H1 (cell line): ENCODE measurements at regions not wholly inside any gene's neighbourhood (a gene's known extent, or its start where the extent isn't known, plus 50 kb on each side); places are given as distances from the start of the nearest gene placed in this dataset.

Experiments
- CTCF ChIA-PET: fragments of 300-600 bp; sonication (Branson Sonifier 250); formaldehyde crosslinking; loops from one replicate; lab custom pipeline; 2021; ENCODE audit not compliant: partially characterized antibody; lab: Charles Lee
- POLR2A ChIA-PET: fragments of 300-600 bp; sonication (Branson Sonifier 250); formaldehyde crosslinking; loops from one replicate; lab custom pipeline; 2021; ENCODE audit warnings: inconsistent platforms; ENCODE audit not compliant: partially characterized antibody; lab: Charles Lee
- DNase-seq, 2 experiments: peaks; one replicate each; pipeline versions ENCODE4 v3.0.0 to v3.0.0-alpha.2; 2010 to 2022; ENCODE audit warnings: low spot score in 2 of 2, low read depth in 1 of 2, mixed read lengths in 1 of 2
- FAIRE-seq: peaks from 2 replicates; lab custom pipeline; 2011; peaks lifted over from hg19 to GRCh38; lab: Jason Lieb, UNC
- H2AFZ ChIP-seq: 2 replicates; pipeline ENCODE4 v1.8.1; 2012; ENCODE audit warnings: low read length, inconsistent platforms
- H2AK5ac ChIP-seq: 2 replicates; pipeline ENCODE4 v1.6.1; 2013; ENCODE audit warnings: low read depth, low read length
- H2BK120ac ChIP-seq: replicated peaks from 2 replicates; pipeline ENCODE3; 2013; ENCODE audit warnings: low read depth, low read length, inconsistent platforms
- H2BK12ac ChIP-seq: 2 replicates; pipeline ENCODE4 v1.6.1; 2013; ENCODE audit warnings: low read depth, low read length
- H2BK15ac ChIP-seq: 2 replicates; pipeline ENCODE4 v1.6.1; 2013; ENCODE audit warnings: low read length
- H2BK20ac ChIP-seq: 2 replicates; pipeline ENCODE4 v1.6.1; 2013; ENCODE audit warnings: low read length
- H2BK5ac ChIP-seq: 2 replicates; pipeline ENCODE4 v1.6.1; 2013; ENCODE audit warnings: low read depth, low read length
- H3K14ac ChIP-seq: 2 replicates; pipeline ENCODE4 v1.6.1; 2013; ENCODE audit warnings: inconsistent platforms; ENCODE audit not compliant: insufficient read length
- H3K18ac ChIP-seq: 2 replicates; pipeline ENCODE4 v1.6.1; 2013; ENCODE audit warnings: low read length; ENCODE audit errors: extremely low read depth
- H3K23ac ChIP-seq: 2 replicates; pipeline ENCODE4 v1.6.1; 2013; ENCODE audit warnings: inconsistent platforms; ENCODE audit not compliant: insufficient read length
- H3K23me2 ChIP-seq: 2 replicates; pipeline ENCODE4 v1.6.1; 2013; ENCODE audit warnings: low read depth, low read length
- H3K27ac ChIP-seq: 2 replicates; pipeline ENCODE4 v1.6.1; 2011; ENCODE audit warnings: low read depth, low read length, inconsistent platforms
- H3K27me3 ChIP-seq, 4 experiments: replicated peaks in 1 of 4; 1 replicate in 1 of 4; 2 replicates in 3 of 4; pipeline versions ENCODE4 v1.6.1 to v1.8.1; 2011 to 2013; ENCODE audit warnings: low read length in 3 of 4, mild to moderate bottlenecking in 3 of 4, inconsistent platforms in 2 of 4, mixed read lengths in 2 of 4, moderate library complexity in 1 of 4; ENCODE audit not compliant: control insufficient read depth in 3 of 4, insufficient read depth in 3 of 4; ENCODE audit errors: extremely low read depth in 1 of 4
- H3K36me3 ChIP-seq, 4 experiments: 2 replicates each; pipeline versions ENCODE4 v1.6.1 to v1.8.1; 2011 to 2013; ENCODE audit warnings: mild to moderate bottlenecking in 4 of 4, low read length in 3 of 4, moderate library complexity in 2 of 4, control low read depth in 1 of 4, inconsistent platforms in 1 of 4; ENCODE audit not compliant: insufficient read depth in 4 of 4, control insufficient read depth in 2 of 4
- H3K4ac ChIP-seq: replicated peaks from 2 replicates; pipeline ENCODE3; 2013; ENCODE audit warnings: low read length, low read depth, mixed read lengths, inconsistent platforms; ENCODE audit not compliant: insufficient read length
- H3K4me1 ChIP-seq, 4 experiments: replicated peaks in 1 of 4; 1 replicate in 1 of 4; 2 replicates in 3 of 4; pipeline versions ENCODE4 v1.6.1 to v1.8.1; 2011 to 2013; ENCODE audit warnings: low read length in 3 of 4, inconsistent platforms in 2 of 4, mixed read lengths in 1 of 4; ENCODE audit not compliant: insufficient read depth in 4 of 4, control insufficient read depth in 3 of 4
- H3K4me2 ChIP-seq, 2 experiments: 2 replicates each; pipeline versions ENCODE4 v1.6.1 to v1.8.1; 2011 to 2013; ENCODE audit warnings: low read depth in 2 of 2, low read length in 2 of 2, control low read depth in 1 of 2, inconsistent platforms in 1 of 2, mild to moderate bottlenecking in 1 of 2; ENCODE audit not compliant: insufficient read depth in 1 of 2
- H3K4me3 ChIP-seq, 4 experiments: fragments of 200-600, 300-600 bp in 1 of 4; sonication (generic), shearing (Covaris generic), sonication (Bioruptor Twin) in 1 of 4; 2 replicates each; pipeline versions ENCODE4 v1.5.1 to v1.8.1; 2011 to 2016; ENCODE audit warnings: low read length in 4 of 4, low read depth in 3 of 4, control low read depth in 2 of 4, inconsistent platforms in 2 of 4, mild to moderate bottlenecking in 2 of 4, mixed read lengths in 1 of 4, moderate library complexity in 1 of 4; ENCODE audit not compliant: insufficient read depth in 2 of 4; ENCODE audit errors: extremely low read depth in 1 of 4
- H3K56ac ChIP-seq: replicated peaks from 2 replicates; pipeline ENCODE3; 2013; ENCODE audit warnings: low read depth, mild to moderate bottlenecking, mixed read lengths, low read length, inconsistent platforms; ENCODE audit not compliant: insufficient read length
- H3K79me1 ChIP-seq: 2 replicates; pipeline ENCODE4 v1.6.1; 2013; ENCODE audit warnings: low read depth, low read length, control low read depth
- H3K79me2 ChIP-seq, 2 experiments: 2 replicates each; pipeline versions ENCODE4 v1.6.1 to v1.8.1; 2012 to 2013; ENCODE audit warnings: low read length in 2 of 2, mild to moderate bottlenecking in 2 of 2, inconsistent platforms in 1 of 2; ENCODE audit not compliant: insufficient read depth in 2 of 2, control insufficient read depth in 1 of 2
- H3K9ac ChIP-seq, 4 experiments: replicated peaks in 1 of 4; 1 replicate in 1 of 4; 2 replicates in 3 of 4; pipeline versions ENCODE4 v1.6.1 to v1.8.1; 2011 to 2013; ENCODE audit warnings: low read depth in 3 of 4, low read length in 3 of 4, control low read depth in 2 of 4, mild to moderate bottlenecking in 2 of 4, moderate library complexity in 2 of 4, inconsistent platforms in 1 of 4; ENCODE audit errors: extremely low read depth in 1 of 4
- H3K9me3 ChIP-seq, 2 experiments: 2 replicates each; pipeline versions ENCODE4 v1.6.1 to v1.8.1; 2012 to 2013; ENCODE audit warnings: mild to moderate bottlenecking in 2 of 2, moderate library complexity in 2 of 2, control low read depth in 1 of 2, inconsistent platforms in 1 of 2, low read depth in 1 of 2, low read length in 1 of 2, mixed read lengths in 1 of 2; ENCODE audit not compliant: insufficient read depth in 2 of 2
- H4K20me1 ChIP-seq, 2 experiments: replicated peaks in 1 of 2; 2 replicates each; pipeline versions ENCODE3 to v1.8.1; 2011 to 2013; ENCODE audit warnings: inconsistent platforms in 2 of 2, low read length in 2 of 2, mild to moderate bottlenecking in 1 of 2; ENCODE audit not compliant: insufficient read depth in 2 of 2, control insufficient read depth in 1 of 2
- H4K5ac ChIP-seq: 2 replicates; pipeline ENCODE4 v1.6.1; 2013; ENCODE audit warnings: low read length, low read depth, mixed read lengths, inconsistent platforms; ENCODE audit not compliant: insufficient read length
- H4K8ac ChIP-seq: 2 replicates; pipeline ENCODE4 v1.8.0; 2013; ENCODE audit warnings: mild to moderate bottlenecking, moderate library complexity, low read length, inconsistent platforms; ENCODE audit not compliant: insufficient read depth; ENCODE audit errors: extremely low read depth
- H4K91ac ChIP-seq: replicated peaks from 2 replicates; pipeline ENCODE3; 2013; ENCODE audit warnings: low read length, mixed read lengths, inconsistent platforms; ENCODE audit not compliant: insufficient read length
- FOSL1 ChIP-seq: IDR thresholded peaks from 2 replicates; pipeline ENCODE4 v1.6.1; 2011; ENCODE audit warnings: mild to moderate bottlenecking, low read depth, low read length, moderate library complexity; ENCODE audit not compliant: insufficient read depth
- RBBP5 ChIP-seq: IDR thresholded peaks from 2 replicates; pipeline ENCODE4 v1.7.1; 2012; ENCODE audit warnings: low read depth, mild to moderate bottlenecking, inconsistent platforms, low read length, moderate library complexity, borderline replicate concordance
- SUZ12 ChIP-seq: fragments of 200-600 bp; sonication (generic); IDR thresholded peaks from 2 replicates; pipeline ENCODE4 v1.6.1; 2012; ENCODE audit warnings: mild to moderate bottlenecking, inconsistent platforms, low read length, moderate library complexity, mixed read lengths
- TCF12 ChIP-seq: IDR thresholded peaks from 2 replicates; pipeline ENCODE4 v1.6.1; 2011; ENCODE audit warnings: low read depth, mild to moderate bottlenecking, low read length
- WGBS, 2 experiments: shearing (Covaris generic) in 1 of 2; methylation state at CpG; one replicate each; pipeline versions ENCODE4 v1.1.6 to v1.1.7; 2013 to 2015; ENCODE audit warnings: low lambda C conversion rate in 2 of 2, mixed read lengths in 2 of 2, inconsistent platforms in 1 of 2, low coverage in 1 of 2, missing lambda C conversion rate in 1 of 2; ENCODE audit not compliant: insufficient replicate concordance in 2 of 2, insufficient coverage in 1 of 2, insufficient read length in 1 of 2; ENCODE audit errors: extremely low coverage in 1 of 2, missing lambda C conversion rate in 1 of 2; 5-methylcytosine and 5-hydroxymethylcytosine counted together

DNA sequence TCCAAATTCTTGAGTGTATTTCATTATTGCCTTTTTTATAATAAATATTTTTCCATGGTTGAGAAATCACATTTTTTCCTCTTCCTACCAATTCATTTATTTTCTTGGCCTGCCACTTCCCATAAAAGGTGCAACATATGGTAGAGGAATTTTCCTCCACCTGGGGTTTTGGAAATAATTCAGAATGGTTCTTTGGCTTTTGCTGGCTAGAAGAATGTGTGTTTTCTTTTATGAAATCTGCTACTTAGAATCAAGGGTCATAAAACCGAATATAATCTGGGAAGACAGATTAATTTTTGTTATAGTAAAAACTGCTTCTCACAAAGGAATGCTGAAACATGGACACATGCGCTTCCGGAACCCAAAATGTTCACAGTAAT is 54.0 kb upstream of the POMGNT2 start:
- no peaks in the 10 kb centered on the region for H3K23me2 ChIP-seq
- H4K20me1 ChIP-seq, result no peaks in the 10 kb centered on the region
- POLR2A ChIA-PET, result no interaction called here
- H3K56ac ChIP-seq, result no peak overlapping the region
- WGBS, 2 experiments, result 95% methylated on average over 3 of the region's 3 CpGs; no CpG with 5 or more reads in 1 of the 2 experiments
- no peaks in the 10 kb centered on the region for H3K79me1 ChIP-seq
- no peak overlapping the region for H3K23ac ChIP-seq
- H2AFZ ChIP-seq, result no peak overlapping the region
- no peak overlapping the region for H2BK12ac ChIP-seq
- no peak overlapping the region for H3K4ac ChIP-seq
- FAIRE-seq, result no peak
- H4K5ac ChIP-seq, result no peak overlapping the region
- H2BK20ac ChIP-seq, result no peak overlapping the region
- TF ChIP-seq SUZ12 (no peak), RBBP5 (no peak), FOSL1 (no peak), TCF12 (no peak)
- H3K4me1 ChIP-seq, result peaks cover 0 to 7% (median 3%) of the 10 kb centered on the region in 4 experiments; a peak in 3 of 7 replicates
- DNase-seq, result no peak
- H3K14ac ChIP-seq, result no peak overlapping the region
- no peak overlapping the region for H2BK15ac ChIP-seq
- no peak overlapping the region for H3K4me3 ChIP-seq
- no peak overlapping the region for H2BK120ac ChIP-seq
- no peak overlapping the region for H4K8ac ChIP-seq
- no peak overlapping the region for H3K9ac ChIP-seq
- H4K91ac ChIP-seq, result no peak overlapping the region
- no peak overlapping the region for H3K18ac ChIP-seq
- no peaks in the 10 kb centered on the region for H3K36me3 ChIP-seq
- H3K4me2 ChIP-seq, result no peak overlapping the region
- no peaks in the 10 kb centered on the region for H3K79me2 ChIP-seq
- H3K9me3 ChIP-seq, result no peaks in the 10 kb centered on the region
- peaks cover 0 to 6% (median 0%) of the 10 kb centered on the region in 4 experiments; a peak in 2 of 7 replicates for H3K27me3 ChIP-seq
- no peak overlapping the region for H2BK5ac ChIP-seq
- no peak overlapping the region for H3K27ac ChIP-seq
- no peak overlapping the region for H2AK5ac ChIP-seq
- CTCF ChIA-PET, result interaction anchor here (3.3 kb wide), 1 partner anchor 343 kb away, joined by 20 read pairs; no protein-coding TSS in a partner anchor
